RWPE1 (cell line): ENCODE measurements at regions not wholly inside any gene's neighbourhood (a gene's known extent, or its start where the extent isn't known, plus 50 kb on each side); places are given as distances from the start of the nearest gene placed in this dataset.

Source experiments
- CTCF ChIA-PET: fragments of 350-600 bp; sonication (Branson Sonifier 250); formaldehyde crosslinking; extraction: SDS; loops from one replicate; lab custom pipeline; 2021; lab: Yijun Ruan, JAX
- POLR2A ChIA-PET: fragments of 400-600 bp; formaldehyde crosslinking; extraction: SDS; loops from one replicate; lab custom pipeline; 2020; ENCODE audit warnings: antibody characterized with exemption; ENCODE audit not compliant: low non-redundant PET; lab: Yijun Ruan, JAX
- DNase-seq: peaks from one replicate; pipeline ENCODE4 v3.0.0; 2012; ENCODE audit warnings: low spot score
- H3K27ac ChIP-seq: fragments of 450-650 bp; 2 replicates; pipeline ENCODE4 v1.5.1; 2017
- TF ChIP-seq, protein P1 (sequence below): fragments of 450-650 bp; conservative IDR thresholded peaks from 2 replicates; pipeline ENCODE4 v1.5.1; 2017; ENCODE audit warnings: low read depth, mild to moderate bottlenecking

DNA sequence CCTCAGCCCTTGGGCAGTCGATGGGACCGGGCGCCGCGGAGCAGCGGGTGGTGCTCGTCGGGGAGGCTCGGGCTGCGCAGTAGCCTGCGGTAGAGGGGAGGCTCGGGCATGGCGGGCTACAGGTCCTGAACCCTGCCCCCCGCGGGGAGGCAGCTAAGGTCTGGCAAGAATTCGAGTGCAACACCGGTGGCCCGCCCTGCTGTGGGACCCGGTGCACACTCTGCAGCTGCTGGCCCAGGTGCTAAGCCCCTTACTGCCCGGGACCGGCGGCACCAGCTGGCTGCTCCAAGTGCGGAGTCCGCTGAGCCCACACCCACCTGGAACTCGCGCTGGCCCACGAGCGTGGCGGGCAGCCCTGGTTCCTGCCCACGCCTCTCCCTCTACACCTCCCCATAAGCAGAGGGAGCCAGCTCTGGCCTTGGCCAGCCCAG lies 377.7 kb upstream of the RBMS3 start:
- no peak for DNase-seq
- TF ChIP-seq, protein P1, sequence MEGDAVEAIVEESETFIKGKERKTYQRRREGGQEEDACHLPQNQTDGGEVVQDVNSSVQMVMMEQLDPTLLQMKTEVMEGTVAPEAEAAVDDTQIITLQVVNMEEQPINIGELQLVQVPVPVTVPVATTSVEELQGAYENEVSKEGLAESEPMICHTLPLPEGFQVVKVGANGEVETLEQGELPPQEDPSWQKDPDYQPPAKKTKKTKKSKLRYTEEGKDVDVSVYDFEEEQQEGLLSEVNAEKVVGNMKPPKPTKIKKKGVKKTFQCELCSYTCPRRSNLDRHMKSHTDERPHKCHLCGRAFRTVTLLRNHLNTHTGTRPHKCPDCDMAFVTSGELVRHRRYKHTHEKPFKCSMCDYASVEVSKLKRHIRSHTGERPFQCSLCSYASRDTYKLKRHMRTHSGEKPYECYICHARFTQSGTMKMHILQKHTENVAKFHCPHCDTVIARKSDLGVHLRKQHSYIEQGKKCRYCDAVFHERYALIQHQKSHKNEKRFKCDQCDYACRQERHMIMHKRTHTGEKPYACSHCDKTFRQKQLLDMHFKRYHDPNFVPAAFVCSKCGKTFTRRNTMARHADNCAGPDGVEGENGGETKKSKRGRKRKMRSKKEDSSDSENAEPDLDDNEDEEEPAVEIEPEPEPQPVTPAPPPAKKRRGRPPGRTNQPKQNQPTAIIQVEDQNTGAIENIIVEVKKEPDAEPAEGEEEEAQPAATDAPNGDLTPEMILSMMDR = no peak
- CTCF ChIA-PET = no interaction called here
- H3K27ac ChIP-seq = no peak overlapping the region
- POLR2A ChIA-PET = no interaction called here

DNA sequence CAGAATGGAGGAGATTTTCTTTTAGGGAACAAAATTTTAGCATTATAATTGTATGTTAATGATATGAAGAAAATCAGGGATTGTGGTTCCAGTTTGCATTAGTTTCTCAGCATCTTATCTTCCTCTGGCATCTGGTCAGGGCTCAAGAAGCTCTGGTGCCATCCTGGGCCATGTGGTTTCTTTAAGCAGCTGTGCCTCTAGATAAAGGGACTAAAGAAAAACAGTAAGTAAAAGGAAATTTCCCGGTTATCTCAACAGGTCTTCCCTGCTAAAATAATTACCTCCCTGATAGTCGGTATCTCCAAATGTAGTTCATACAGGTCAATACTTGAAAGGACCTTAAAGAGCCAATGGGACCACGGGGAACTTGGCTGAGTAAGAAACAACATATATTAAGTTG lies 375.1 kb upstream of the RBMS3 start:
- no peak for DNase-seq
- ChIA-PET POLR2A (no interaction called here), CTCF (no interaction called here)
- TF ChIP-seq, protein P1 = no peak
- no peak overlapping the region for H3K27ac ChIP-seq

DNA sequence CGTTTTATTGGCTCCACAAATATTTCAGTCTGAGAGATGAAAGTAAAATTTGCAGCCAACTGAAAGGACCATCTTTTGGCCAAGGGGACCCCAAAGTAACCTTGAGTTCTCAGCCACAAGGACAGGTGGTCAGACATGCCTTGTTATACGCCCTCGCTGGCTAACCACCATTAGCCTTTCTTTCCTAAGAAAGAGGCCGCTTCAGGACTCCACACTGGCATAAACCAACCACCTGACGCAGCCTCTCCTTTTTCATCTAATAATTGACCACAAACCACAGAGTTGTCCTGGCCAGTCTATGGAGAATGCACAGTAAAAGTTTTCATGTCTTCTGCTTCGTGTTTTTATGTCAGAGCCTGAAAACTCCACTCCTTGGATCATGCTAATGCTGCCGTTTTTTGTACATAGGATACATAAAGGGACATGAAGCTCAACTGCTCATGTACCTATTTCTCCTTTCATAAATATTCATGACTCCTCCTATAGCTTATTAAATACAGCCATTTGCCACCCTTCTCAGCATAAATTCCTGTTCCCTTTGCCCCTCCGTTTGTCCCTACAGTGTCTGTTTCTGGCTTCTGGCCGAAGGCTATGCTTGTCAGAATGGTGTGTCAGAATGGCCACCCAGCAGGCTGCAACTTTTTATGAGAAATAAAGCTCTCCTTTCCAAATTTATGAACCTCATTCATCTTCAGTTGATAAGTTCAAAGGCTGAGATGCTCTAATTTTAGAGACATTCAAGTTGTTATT lies 374.1 kb upstream of the RBMS3 start:
- ChIA-PET CTCF (interaction anchor here (0.6 kb wide), 1 partner anchor 1032 kb away, joined by 3 read pairs; no protein-coding TSS in a partner anchor), POLR2A (no interaction called here)
- no peak for DNase-seq
- TF ChIP-seq, protein P1 = no peak
- H3K27ac ChIP-seq = no peak overlapping the region

DNA sequence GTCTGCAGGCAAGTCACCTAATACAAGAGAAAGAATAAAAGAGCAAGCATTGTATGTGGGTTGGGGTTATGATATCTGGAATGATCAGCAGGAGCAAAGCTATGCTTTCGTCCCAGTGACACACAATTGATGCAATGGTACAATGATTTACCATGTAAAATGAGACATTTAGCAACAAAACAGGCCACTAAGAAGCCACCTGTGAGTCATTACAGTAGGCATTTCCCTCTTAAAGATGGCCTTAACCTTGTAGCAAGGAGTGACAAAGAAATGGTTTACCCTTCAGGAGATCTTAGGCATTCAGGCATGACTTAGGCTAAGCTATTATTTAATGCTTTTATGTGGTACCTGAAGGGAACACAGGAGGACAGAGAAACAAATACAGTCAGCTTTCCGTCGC lies 373.3 kb upstream of the RBMS3 start:
- TF ChIP-seq, protein P1 = no peak
- no peak overlapping the region for H3K27ac ChIP-seq
- POLR2A ChIA-PET = no interaction called here
- DNase-seq = no peak
- CTCF ChIA-PET = interaction anchor here (0.6 to 0.7 kb wide), 2 partner anchors 224 to 648 kb away, joined by 4 to 5 read pairs; no protein-coding TSS in a partner anchor

DNA sequence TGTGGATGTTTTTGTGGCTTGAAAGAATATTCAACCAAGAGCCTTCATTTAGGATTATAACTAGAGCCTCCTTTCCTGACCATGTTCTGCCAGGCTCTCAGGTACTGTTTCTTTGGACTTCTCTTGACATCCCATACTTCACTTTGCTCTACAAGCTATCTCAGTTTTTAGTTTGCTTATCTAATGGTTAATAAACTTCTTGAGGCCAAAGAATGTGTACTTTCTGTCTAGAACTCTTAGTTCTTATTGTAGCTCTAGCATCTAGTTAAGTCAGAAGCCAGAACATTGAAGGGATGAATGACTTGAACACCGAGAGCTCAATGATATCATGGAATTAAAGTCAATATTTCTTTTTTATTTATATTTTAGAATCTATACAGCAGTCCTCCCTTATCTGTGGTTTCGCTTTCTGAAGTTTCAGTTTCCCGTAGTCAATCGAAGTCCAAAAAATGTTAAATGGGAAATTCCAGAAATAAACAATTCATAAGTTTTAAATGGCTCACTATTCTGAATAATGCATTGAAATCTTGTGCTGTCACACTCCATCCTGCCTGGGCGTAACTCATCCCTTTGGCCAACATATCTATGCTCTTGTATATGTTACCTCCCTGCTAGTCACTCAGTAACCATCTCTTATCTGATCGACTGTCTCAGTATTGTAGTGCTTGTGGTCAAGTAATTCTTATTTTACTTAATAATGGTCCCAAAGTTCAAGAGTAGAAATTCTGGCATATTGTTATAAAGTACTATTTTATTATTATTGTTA lies 368.6 kb upstream of the RBMS3 start:
- no peak overlapping the region for H3K27ac ChIP-seq
- CTCF ChIA-PET = no interaction called here
- POLR2A ChIA-PET = no interaction called here
- no peak for DNase-seq
- TF ChIP-seq, protein P1 = no peak

DNA sequence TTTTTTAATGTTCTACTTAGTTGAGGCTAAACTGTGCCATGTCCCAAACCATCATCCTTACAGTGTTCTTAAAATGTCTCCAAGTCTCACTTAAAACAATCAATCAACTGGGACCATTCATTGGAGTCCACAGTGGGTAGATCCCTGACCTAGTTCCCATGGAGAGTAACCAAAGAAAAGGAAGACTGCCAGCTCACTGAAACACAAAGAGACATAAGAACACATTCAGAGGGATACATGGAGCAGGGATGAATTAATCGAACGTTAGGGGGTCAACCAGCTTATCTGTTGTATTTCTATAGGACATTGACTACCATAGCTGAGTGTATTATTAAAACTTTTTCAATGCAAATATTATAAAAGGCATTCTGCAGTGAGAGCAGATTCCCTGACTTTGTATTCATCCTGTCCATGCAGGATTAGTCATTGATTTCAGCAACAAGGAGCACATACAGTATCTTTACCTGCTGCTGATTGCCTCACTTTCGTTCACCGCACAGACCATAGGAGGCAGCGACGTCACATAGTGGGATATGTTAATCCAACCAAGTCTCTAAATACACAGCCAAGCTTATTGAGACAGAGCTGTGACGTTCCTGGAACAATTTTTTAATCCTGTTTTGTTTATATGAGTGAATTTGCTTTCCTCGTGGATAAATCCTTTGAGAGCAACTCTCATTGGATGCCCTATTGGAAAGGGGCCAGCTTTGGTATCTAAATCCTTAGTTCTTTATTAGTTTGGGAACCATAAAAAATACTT lies 364.9 kb upstream of the RBMS3 start:
- DNase-seq = peak; percentile 17
- TF ChIP-seq, protein P1 = no peak
- ChIA-PET CTCF (no interaction called here), POLR2A (no interaction called here)
- no peak overlapping the region for H3K27ac ChIP-seq
